HS-27A (cell line): ENCODE measurements at regions not wholly inside any gene's neighbourhood (a gene's known extent, or its start where the extent isn't known, plus 50 kb on each side); places are given as distances from the start of the nearest gene placed in this dataset.

Experiments
- DNase-seq: peaks from one replicate; pipeline ENCODE4 v3.0.0-alpha.2; 2012; ENCODE audit warnings: low read depth, missing footprints

GRCh38 chr2:226158940-226159339, 640.7 kb downstream of the IRS1 start:
- DNase-seq = no peak

DNA sequence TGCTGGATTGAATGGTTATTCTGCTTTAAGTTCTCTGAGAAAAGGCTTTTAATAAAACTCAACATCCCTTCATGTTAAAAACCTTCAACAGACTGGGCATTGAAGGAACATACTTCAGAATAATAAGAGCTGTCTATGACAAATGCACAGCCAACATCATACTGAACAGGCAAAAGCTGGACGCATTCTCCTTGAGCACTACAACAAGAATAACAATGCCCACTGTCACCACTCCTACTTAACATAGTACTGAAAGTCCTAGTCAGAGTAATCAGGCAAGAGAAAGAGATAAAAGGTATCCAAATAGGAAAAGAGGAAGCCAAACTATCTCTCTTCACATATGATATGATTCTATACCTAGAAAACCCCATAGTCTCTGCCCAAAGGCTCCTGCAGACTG, 641.4 kb downstream of the IRS1 start:
- no peak for DNase-seq

- no peak for DNase-seq
Observed at GRCh38 chr2:226155093-226155875, 644.3 kb downstream of the IRS1 start.

DNA sequence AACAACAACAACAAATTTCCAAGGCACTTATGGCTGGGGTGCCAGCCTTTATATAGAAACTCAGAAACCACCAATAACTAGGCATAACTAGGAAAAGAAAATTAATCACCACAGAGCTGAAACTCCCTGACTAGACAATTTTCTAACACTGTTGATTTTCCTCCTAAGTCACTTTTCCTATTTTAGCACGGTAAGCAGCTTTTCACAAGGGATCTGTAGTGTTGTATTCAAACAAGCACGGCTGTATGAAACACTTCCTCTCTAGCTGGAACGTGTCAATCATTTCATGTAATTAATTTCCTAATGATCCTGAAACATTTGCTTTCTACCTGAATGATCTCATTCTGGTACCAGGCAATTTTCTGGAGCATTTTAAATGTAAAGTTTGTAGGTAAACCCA, 645.0 kb downstream of the IRS1 start:
- DNase-seq = no peak

GRCh38 chr2:226153553-226153952, 646.1 kb downstream of the IRS1 start:
- DNase-seq = no peak

GRCh38 chr2:226151157-226151556, 648.5 kb downstream of the IRS1 start:
- no peak for DNase-seq

- no peak for DNase-seq
Observed at GRCh38 chr2:226143091-226143490, 656.5 kb downstream of the IRS1 start.

DNA sequence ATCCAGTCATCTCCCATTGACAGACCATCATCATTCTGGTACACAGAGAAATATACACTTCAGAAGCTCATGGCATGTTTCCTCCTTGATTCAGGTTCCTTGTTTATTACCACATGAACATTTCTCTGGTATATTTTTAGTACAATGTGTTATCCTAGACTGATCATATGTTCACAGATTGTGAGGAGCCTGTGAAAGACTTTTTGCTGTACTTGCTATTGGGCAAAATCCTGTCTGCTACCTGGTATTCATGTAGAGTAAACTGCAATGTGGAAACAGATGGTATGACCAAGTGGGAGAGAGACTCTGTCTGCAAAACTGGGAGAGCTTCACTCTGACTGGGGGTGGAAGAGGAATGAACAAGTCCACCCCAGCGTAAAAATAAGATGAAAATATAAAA, 657.2 kb downstream of the IRS1 start:
- DNase-seq = no peak

GRCh38 chr2:226140594-226140993, 659.0 kb downstream of the IRS1 start:
- no peak for DNase-seq

DNA sequence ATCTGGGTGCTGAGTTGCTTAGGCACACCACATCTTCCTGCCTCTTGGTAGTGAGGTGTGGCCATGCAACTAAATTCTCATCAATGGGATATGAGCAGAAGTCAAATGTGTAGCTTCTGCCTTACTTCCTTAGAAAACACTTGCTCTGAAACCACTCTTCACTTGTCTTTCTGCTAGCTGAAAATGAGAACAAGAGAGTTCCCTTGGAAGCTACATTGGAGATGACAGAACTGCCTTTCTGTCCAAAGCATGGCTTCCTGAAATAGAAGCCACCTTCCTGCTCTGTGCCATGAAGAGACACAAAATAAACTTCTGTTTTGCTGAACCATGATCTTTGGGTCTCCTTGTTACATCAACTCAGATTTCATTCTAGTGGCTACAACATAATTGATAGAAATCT, 659.9 kb downstream of the IRS1 start:
- no peak for DNase-seq

DNA sequence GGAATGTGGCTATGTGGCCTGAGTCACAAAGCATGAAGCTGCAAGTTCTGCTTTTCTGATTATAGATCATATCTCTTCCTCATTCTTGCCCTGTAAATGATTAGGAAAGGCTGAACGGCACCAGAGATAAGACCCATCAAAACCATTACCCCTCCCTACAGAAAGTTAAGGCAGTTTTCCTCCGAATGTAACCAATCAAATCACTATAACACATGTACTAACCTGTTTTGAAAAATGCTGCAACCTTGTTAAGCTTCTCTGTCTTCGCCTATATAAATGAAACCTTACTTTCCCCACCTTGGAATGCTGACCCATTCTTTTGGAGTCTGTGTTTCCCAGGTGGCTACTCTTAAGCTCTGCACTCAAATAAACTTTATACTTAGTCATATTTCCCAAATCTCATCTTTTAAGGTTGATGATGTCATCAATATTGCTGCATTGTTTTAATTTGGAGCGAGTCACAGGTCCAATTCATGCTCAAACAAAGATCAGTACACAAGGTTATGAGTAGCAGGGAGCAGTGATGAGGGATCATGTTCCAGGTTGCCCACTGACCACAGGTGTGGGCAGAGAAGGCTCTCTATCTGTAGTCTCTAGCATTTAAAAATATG, 662.3 kb downstream of the IRS1 start:
- DNase-seq = no peak

DNA sequence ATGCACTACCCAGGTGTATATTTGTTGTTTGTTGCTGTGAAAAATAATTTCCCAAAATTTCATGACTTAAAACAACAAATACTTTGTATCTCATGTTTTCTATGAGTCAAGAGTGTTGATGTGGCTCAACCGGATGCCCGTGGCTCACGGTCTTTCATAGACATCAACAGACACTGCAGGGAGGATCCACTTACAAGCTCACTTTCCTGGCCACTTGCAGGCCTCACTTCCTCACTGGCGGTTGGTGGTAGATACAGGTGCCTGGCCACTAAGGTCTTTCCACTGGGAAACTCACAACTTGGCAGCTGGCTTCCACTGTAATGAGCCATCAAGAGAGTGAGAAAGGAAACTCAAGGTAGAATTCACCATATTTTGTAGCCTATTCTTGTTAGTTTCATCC, 662.9 kb downstream of the IRS1 start:
- DNase-seq = no peak

GRCh38 chr2:226135861-226136548, 663.6 kb downstream of the IRS1 start:
- DNase-seq = no peak

DNA sequence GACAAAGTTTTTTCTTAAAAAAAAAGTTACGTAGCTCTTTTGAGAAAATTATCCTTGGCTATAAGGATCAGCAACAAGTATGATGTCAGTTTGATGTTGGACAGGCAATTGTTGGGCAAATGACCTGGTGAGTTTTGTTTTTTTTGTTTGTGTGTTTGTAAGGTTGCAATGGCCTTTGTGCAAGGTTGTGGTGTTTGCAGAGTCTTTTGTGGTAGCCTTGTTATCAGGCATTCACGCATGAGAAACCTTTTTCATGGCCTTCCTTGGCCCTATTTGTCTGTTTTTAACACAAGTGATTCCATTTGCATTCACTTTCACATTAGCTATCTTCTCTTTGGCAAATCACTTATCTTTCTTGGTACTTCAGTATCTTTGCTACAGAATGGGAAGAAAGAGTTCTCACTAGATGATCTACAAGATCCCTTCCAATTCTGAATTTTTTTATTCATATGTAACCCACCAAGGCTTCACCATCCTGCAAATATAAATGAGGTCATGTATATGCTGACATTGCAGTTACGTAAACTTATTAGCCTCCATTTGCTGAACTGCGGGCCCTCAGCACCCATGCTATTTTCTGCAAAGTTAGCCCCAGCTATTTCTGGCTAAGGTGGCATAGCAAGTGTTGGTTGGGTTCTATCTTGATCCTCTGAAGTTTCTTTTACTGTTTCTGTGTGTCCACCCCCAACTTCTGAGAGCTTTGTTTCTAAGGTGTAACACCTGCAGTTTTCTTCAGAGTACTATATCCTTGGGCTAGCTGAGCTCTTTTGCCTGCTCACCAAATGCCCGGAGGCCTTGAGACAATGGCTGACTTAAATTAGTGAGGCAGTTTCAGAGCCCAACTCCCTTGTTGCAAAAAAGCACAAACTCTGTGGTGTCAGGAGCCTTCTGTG, 667.1 kb downstream of the IRS1 start:
- no peak for DNase-seq

- DNase-seq = no peak
Observed at GRCh38 chr2:226131299-226131784, 668.3 kb downstream of the IRS1 start.

- no peak for DNase-seq
Observed at GRCh38 chr2:226130192-226130591, 669.4 kb downstream of the IRS1 start.

GRCh38 chr2:226127682-226128081, 671.9 kb downstream of the IRS1 start:
- DNase-seq = no peak

- DNase-seq = no peak
Observed at GRCh38 chr2:226126104-226126503, 673.5 kb downstream of the IRS1 start.

DNA sequence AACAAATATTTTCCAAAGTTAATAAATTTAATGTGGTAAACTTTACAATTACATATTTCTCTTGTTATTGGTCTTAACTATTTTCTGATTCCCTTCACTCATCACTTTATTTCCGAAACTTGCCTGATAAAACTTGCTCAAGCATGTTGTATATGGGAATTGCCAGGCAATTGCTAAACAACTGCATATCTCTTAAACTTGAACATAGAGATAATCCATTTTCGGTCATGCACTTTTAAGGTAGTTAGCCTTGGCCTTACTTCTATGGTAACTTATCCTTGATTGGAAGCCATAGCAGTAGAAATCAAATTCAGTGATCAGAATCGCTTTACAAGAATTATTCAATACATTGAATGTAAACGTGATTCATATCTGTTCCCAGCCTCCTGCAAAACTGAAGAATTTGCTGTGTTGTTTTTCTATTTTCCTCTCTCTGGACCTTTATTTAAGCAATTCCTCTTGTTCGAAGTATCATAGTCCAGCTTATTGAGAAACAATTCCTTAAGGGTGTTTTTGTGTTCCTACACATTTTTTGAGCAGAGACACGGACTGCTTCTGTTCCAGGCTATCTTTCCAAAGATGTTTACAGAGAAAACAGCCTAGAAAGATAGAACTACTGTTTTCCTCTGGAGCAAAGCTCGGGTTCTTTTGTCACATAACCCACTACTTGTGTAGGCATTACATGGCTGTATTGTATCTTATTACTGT, 674.3 kb downstream of the IRS1 start:
- no peak for DNase-seq

GRCh38 chr2:226124548-226125011, 675.0 kb downstream of the IRS1 start:
- DNase-seq = no peak

DNA sequence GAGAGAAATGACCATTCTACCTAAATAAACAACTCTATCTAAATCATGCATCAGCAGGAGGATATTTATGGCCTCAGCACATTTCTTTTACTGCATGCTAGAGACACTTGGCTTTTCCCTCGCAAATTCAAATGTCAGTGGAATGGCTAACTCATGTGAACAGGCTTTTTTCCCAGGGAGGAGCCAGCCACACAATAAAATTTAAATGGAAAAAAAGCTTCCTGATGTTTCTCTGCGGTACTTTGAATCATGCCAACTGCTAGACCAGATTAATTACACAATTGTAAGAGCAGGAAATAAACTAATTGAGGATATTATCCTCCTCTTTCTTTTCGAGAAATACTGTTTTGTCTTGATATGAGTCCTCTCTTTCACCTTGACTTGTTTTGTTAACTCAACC, 676.3 kb downstream of the IRS1 start:
- DNase-seq = no peak
